ENCODE measurements at regions not wholly inside any gene's neighbourhood (a gene's known extent, or its start where the extent isn't known, plus 50 kb on each side); places are given as distances from the start of the nearest gene placed in this dataset.

DNA sequence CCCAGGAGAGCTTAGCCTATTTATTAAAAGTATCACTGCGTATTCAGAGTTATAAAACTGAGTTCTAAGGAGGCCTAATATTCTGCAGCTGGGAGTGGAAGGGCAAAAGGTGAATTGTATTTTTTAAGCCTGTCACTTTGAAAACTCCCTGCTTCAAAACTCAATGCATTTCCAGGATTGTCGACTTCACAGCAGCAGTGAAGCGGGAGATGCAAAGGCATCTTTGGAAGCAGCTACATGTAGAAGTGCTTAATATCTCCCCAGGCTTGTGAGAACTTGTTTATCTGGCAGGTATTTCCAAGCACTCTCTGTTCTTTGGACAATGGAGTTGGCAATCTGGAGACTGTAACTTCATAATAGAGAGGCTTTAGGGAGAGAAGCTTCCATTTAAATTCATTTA lies 717.5 kb upstream of the SLIT2 start:
- Histone ChIP-seq H2BK120ac (ENCODE audit: low read depth, low read length) (no peak overlapping the region), H3K9ac (ENCODE audit: low read length) (no peak overlapping the region), H2BK15ac (ENCODE audit: low read depth, poor library complexity, severe bottlenecking) (no peak overlapping the region), H3K4me3 (ENCODE audit: insufficient read depth in 1 of 2, low read depth in 1 of 2, low read length in 2 of 2) (no peak overlapping the region), H3K79me1 (replicated peaks; ENCODE audit: low read length, poor library complexity, severe bottlenecking) (no peaks in the 10 kb centered on the region), H3K9me3 (ENCODE audit: control insufficient read depth, low read length) (no peaks in the 10 kb centered on the region), H3K23ac (ENCODE audit: low read length in 2 of 2) (no peak overlapping the region), H2BK5ac (ENCODE audit: low read depth, low read length, poor library complexity, severe bottlenecking) (no peak overlapping the region), H4K8ac (ENCODE audit: low read length) (no peak overlapping the region), H2BK12ac (ENCODE audit: low read length in 2 of 2) (no peak overlapping the region), H3K14ac (ENCODE audit: low read length in 2 of 2) (no peak overlapping the region), H2AFZ (ENCODE audit: low read depth, low read length) (no peak overlapping the region), H2AK5ac (ENCODE audit: low read length, severe bottlenecking) (no peak overlapping the region), H4K91ac (ENCODE audit: low read length) (no peak overlapping the region), H3K18ac (ENCODE audit: low read depth in 1 of 2, low read length in 2 of 2) (no peak overlapping the region), H3K4ac (ENCODE audit: low read depth in 1 of 2, low read length in 2 of 2) (no peak overlapping the region), H3K27ac (ENCODE audit: low read length, poor library complexity, severe bottlenecking) (no peak overlapping the region), H3K4me2 (ENCODE audit: low read length, poor library complexity, severe bottlenecking) (no peak overlapping the region), H3K27me3 (ENCODE audit: control insufficient read depth in 1 of 2, insufficient read depth in 1 of 2, low read length in 2 of 2) (no peaks in the 10 kb centered on the region), H3K36me3 (ENCODE audit: control insufficient read depth in 1 of 2, insufficient read depth in 2 of 2, low read depth in 1 of 2, low read length in 2 of 2) (no peaks in the 10 kb centered on the region), H3K4me1 (ENCODE audit: control insufficient read depth, insufficient read depth, low read depth, low read length) (no peaks in the 10 kb centered on the region)
- DNase-seq: no peak
- 100% methylated on average over 3 of the region's 3 CpGs for WGBS

DNA sequence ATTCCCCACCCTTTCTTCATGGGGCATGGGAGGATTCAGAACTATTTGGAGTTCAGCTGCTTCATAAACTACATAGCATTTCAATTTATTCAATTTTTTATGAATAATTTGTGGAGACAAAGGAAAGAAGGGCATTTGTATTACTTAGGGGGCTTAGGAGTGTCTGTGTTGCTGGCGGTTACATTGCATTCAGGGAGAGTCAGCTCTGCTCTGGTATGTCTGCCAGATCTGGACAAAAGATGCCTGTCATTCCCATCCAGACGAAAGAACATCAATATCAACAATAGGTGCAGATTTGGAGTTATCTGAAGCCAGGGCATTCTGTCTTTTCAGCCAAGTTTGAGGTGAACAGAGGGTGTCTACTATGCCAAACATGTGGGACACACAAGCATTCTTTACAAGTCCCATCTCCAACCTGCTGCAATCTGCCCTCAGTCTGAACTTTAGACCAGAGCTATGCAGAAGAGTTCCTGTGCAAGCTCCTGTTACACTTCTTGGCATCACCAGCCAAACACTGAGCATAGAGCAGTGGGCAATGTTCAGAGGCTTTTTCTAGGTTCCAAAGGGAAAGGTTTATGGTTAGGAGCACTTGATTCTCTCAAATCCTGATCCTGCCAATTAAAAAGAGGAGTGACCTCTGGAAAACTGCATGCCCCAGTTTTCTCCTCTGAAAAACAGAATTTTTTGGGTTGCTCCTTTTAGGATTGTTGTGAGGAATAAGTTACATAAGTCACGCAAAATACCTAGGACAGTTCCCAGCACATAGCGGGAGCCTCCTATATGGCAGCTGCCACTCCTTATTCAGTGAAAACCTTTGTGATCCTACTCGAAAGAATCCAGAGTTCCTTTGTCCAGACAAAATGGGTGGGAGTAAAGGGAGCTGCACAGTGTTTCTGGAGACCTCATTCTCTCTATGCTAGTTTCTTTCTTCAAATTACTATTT lies 719.5 kb upstream of the SLIT2 start:
- no peak overlapping the region for H3K14ac ChIP-seq (ENCODE audit: low read length in 2 of 2)
- no peak overlapping the region for H3K27ac ChIP-seq (ENCODE audit: low read length, poor library complexity, severe bottlenecking)
- DNase-seq: no peak
- no peaks in the 10 kb centered on the region for H3K4me1 ChIP-seq (ENCODE audit: control insufficient read depth, insufficient read depth, low read depth, low read length)
- H3K18ac ChIP-seq (ENCODE audit: low read depth in 1 of 2, low read length in 2 of 2): no peak overlapping the region
- no peak overlapping the region for H2BK12ac ChIP-seq (ENCODE audit: low read length in 2 of 2)
- no peak overlapping the region for H2BK15ac ChIP-seq (ENCODE audit: low read depth, poor library complexity, severe bottlenecking)
- no peak overlapping the region for H2BK5ac ChIP-seq (ENCODE audit: low read depth, low read length, poor library complexity, severe bottlenecking)
- H3K4ac ChIP-seq (ENCODE audit: low read depth in 1 of 2, low read length in 2 of 2): no peak overlapping the region
- H2BK120ac ChIP-seq (ENCODE audit: low read depth, low read length): no peak overlapping the region
- H3K9ac ChIP-seq (ENCODE audit: low read length): no peak overlapping the region
- H3K9me3 ChIP-seq (ENCODE audit: control insufficient read depth, low read length): peaks cover 3% of the 10 kb centered on the region
- 81% methylated on average over 5 of the region's 5 CpGs for WGBS
- no peaks in the 10 kb centered on the region for H3K79me1 ChIP-seq (replicated peaks; ENCODE audit: low read length, poor library complexity, severe bottlenecking)
- H3K4me3 ChIP-seq (ENCODE audit: insufficient read depth in 1 of 2, low read depth in 1 of 2, low read length in 2 of 2): no peak overlapping the region
- H3K23ac ChIP-seq (ENCODE audit: low read length in 2 of 2): no peak overlapping the region
- no peak overlapping the region for H2AK5ac ChIP-seq (ENCODE audit: low read length, severe bottlenecking)
- H4K8ac ChIP-seq (ENCODE audit: low read length): no peak overlapping the region
- no peak overlapping the region for H2AFZ ChIP-seq (ENCODE audit: low read depth, low read length)
- no peaks in the 10 kb centered on the region for H3K27me3 ChIP-seq (ENCODE audit: control insufficient read depth in 1 of 2, insufficient read depth in 1 of 2, low read length in 2 of 2)
- H4K91ac ChIP-seq (ENCODE audit: low read length): no peak overlapping the region
- no peaks in the 10 kb centered on the region for H3K36me3 ChIP-seq (ENCODE audit: control insufficient read depth in 1 of 2, insufficient read depth in 2 of 2, low read depth in 1 of 2, low read length in 2 of 2)
- no peak overlapping the region for H3K4me2 ChIP-seq (ENCODE audit: low read length, poor library complexity, severe bottlenecking)

DNA sequence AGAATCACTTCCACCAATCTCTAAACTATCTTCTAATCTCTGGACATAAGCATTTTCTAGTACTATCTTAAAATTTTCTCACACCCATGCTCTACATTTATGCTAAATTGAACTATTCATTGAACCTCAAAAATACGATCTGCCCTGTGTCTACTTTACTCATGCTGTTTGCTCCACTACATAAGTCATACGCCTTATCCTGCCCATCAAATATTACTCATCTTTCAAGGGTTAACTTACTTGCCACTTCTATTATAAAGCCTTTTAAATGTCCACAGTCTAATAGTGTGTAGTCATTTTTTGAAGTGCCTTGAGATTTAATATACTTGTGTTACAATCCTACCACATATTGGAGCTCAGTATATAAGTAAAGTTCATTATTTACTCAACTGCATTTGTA lies 727.7 kb upstream of the SLIT2 start:
- no peak overlapping the region for H3K14ac ChIP-seq (ENCODE audit: low read length in 2 of 2)
- H2AFZ ChIP-seq (ENCODE audit: low read depth, low read length): no peak overlapping the region
- peaks cover 3% of the 10 kb centered on the region for H3K9me3 ChIP-seq (ENCODE audit: control insufficient read depth, low read length)
- H4K8ac ChIP-seq (ENCODE audit: low read length): no peak overlapping the region
- no peak for DNase-seq
- H3K4me3 ChIP-seq (ENCODE audit: insufficient read depth in 1 of 2, low read depth in 1 of 2, low read length in 2 of 2): no peak overlapping the region
- no peak overlapping the region for H2BK120ac ChIP-seq (ENCODE audit: low read depth, low read length)
- H3K27me3 ChIP-seq (ENCODE audit: control insufficient read depth in 1 of 2, insufficient read depth in 1 of 2, low read length in 2 of 2): no peaks in the 10 kb centered on the region
- no peak overlapping the region for H2BK5ac ChIP-seq (ENCODE audit: low read depth, low read length, poor library complexity, severe bottlenecking)
- no peak overlapping the region for H3K27ac ChIP-seq (ENCODE audit: low read length, poor library complexity, severe bottlenecking)
- no peak overlapping the region for H3K4me2 ChIP-seq (ENCODE audit: low read length, poor library complexity, severe bottlenecking)
- no peaks in the 10 kb centered on the region for H3K36me3 ChIP-seq (ENCODE audit: control insufficient read depth in 1 of 2, insufficient read depth in 2 of 2, low read depth in 1 of 2, low read length in 2 of 2)
- WGBS: 88% methylated on average over 2 of the region's 2 CpGs
- H3K4me1 ChIP-seq (ENCODE audit: control insufficient read depth, insufficient read depth, low read depth, low read length): no peaks in the 10 kb centered on the region
- H4K91ac ChIP-seq (ENCODE audit: low read length): no peak overlapping the region
- no peak overlapping the region for H3K18ac ChIP-seq (ENCODE audit: low read depth in 1 of 2, low read length in 2 of 2)
- no peak overlapping the region for H2BK12ac ChIP-seq (ENCODE audit: low read length in 2 of 2)
- H3K79me1 ChIP-seq (replicated peaks; ENCODE audit: low read length, poor library complexity, severe bottlenecking): no peaks in the 10 kb centered on the region
- no peak overlapping the region for H2AK5ac ChIP-seq (ENCODE audit: low read length, severe bottlenecking)
- H3K4ac ChIP-seq (ENCODE audit: low read depth in 1 of 2, low read length in 2 of 2): no peak overlapping the region
- H2BK15ac ChIP-seq (ENCODE audit: low read depth, poor library complexity, severe bottlenecking): no peak overlapping the region
- H3K9ac ChIP-seq (ENCODE audit: low read length): no peak overlapping the region
- H3K23ac ChIP-seq (ENCODE audit: low read length in 2 of 2): no peak overlapping the region

DNA sequence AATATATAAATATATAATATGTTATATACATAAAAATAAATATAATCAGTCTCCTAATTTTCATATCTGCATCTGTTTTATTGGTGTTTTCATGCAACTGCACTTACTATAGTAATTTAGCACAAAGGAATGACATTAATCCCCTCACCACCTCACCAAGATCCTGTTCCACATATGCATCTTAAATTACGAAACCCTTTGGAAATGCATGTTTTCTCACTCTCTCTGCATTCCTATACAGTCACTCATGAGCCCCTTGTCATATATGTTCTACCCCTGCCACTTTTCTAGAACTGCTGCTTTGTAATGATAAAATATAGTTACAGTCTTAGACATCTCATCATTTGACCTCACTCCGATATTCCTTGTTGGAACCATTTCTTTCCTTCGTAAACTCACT lies 728.7 kb upstream of the SLIT2 start:
- Histone ChIP-seq H3K4me3 (ENCODE audit: insufficient read depth in 1 of 2, low read depth in 1 of 2, low read length in 2 of 2) (no peak overlapping the region), H3K23ac (ENCODE audit: low read length in 2 of 2) (no peak overlapping the region), H2BK120ac (ENCODE audit: low read depth, low read length) (no peak overlapping the region), H2AK5ac (ENCODE audit: low read length, severe bottlenecking) (no peak overlapping the region), H3K9me3 (ENCODE audit: control insufficient read depth, low read length) (no peaks in the 10 kb centered on the region), H4K91ac (ENCODE audit: low read length) (no peak overlapping the region), H3K4ac (ENCODE audit: low read depth in 1 of 2, low read length in 2 of 2) (no peak overlapping the region), H3K27me3 (ENCODE audit: control insufficient read depth in 1 of 2, insufficient read depth in 1 of 2, low read length in 2 of 2) (no peaks in the 10 kb centered on the region), H2BK5ac (ENCODE audit: low read depth, low read length, poor library complexity, severe bottlenecking) (no peak overlapping the region), H2BK12ac (ENCODE audit: low read length in 2 of 2) (no peak overlapping the region), H4K8ac (ENCODE audit: low read length) (no peak overlapping the region), H3K4me1 (ENCODE audit: control insufficient read depth, insufficient read depth, low read depth, low read length) (no peaks in the 10 kb centered on the region), H3K9ac (ENCODE audit: low read length) (no peak overlapping the region), H3K4me2 (ENCODE audit: low read length, poor library complexity, severe bottlenecking) (no peak overlapping the region), H3K36me3 (ENCODE audit: control insufficient read depth in 1 of 2, insufficient read depth in 2 of 2, low read depth in 1 of 2, low read length in 2 of 2) (no peaks in the 10 kb centered on the region), H3K18ac (ENCODE audit: low read depth in 1 of 2, low read length in 2 of 2) (no peak overlapping the region), H3K79me1 (replicated peaks; ENCODE audit: low read length, poor library complexity, severe bottlenecking) (no peaks in the 10 kb centered on the region), H2AFZ (ENCODE audit: low read depth, low read length) (no peak overlapping the region), H3K27ac (ENCODE audit: low read length, poor library complexity, severe bottlenecking) (no peak overlapping the region), H3K14ac (ENCODE audit: low read length in 2 of 2) (no peak overlapping the region), H2BK15ac (ENCODE audit: low read depth, poor library complexity, severe bottlenecking) (no peak overlapping the region)
- WGBS: 97% methylated on average over 3 of the region's 3 CpGs
- no peak for DNase-seq

Data from mesenchymal stem cell (in vitro differentiated cells and primary cell).